ENCODE measurements at regions not wholly inside any gene's neighbourhood (a gene's known extent, or its start where the extent isn't known, plus 50 kb on each side); places are given as distances from the start of the nearest gene placed in this dataset.

GRCh38 chr1:165114889-165115285, 241.6 kb downstream of the LMX1A start:
- no peak for TF ChIP-seq POLR2AphosphoS5 (IDR thresholded peaks at IDR 0.05)
- TF ChIP-seq CTCF (IDR thresholded peaks at IDR 0.05) = no peak
- TF ChIP-seq POLR2A (IDR thresholded peaks at IDR 0.05; ENCODE audit: low read depth) = no peak
- no peak for TF ChIP-seq EP300 (IDR thresholded peaks at IDR 0.05)

Measured in esophagus muscularis mucosa (tissue), 4 donors.